HepG2 (cell line): ENCODE measurements at regions not wholly inside any gene's neighbourhood (a gene's known extent, or its start where the extent isn't known, plus 50 kb on each side); places are given as distances from the start of the nearest gene placed in this dataset.

Experiments
- ATAC-seq: fragments of 200-7000 bp; cut with Tn5 transposase; 3 replicates; pipeline ENCODE4 v1.9.1; 2020; ENCODE audit warnings: mild to moderate bottlenecking, moderate library complexity
- BruUV-seq: library from RNA; stranded (reverse); fragments of 400-500 nt; replicated peaks from 2 replicates; lab custom pipeline; 2021; lab: Mats Ljungman, UMichigan
- CTCF ChIA-PET: fragments of 300-600 bp; formaldehyde crosslinking; extraction: SDS; loops from one replicate; lab custom pipeline; 2021; ENCODE audit warnings: low total read pairs, inconsistent platforms, low intra/inter-chr PET ratio; lab: Yijun Ruan, JAX
- POLR2A ChIA-PET: fragments of 350-600 bp; sonication (Branson Sonifier 250); formaldehyde crosslinking; loops from one replicate; lab custom pipeline; 2020; ENCODE audit warnings: antibody characterized with exemption, inconsistent platforms; lab: Yijun Ruan, JAX
- DNase-seq: peaks from one replicate; pipeline ENCODE4 v3.0.0-alpha.2; 2015; ENCODE audit warnings: low spot score
- FAIRE-seq: peaks from 3 replicates; lab custom pipeline; 2011; peaks lifted over from hg19 to GRCh38; lab: Jason Lieb, UNC
- H2AFZ ChIP-seq: one replicate; pipeline ENCODE4 v1.6.1; 2011; ENCODE audit warnings: low read length, inconsistent platforms
- H3K27ac ChIP-seq: fragments of 300-600 bp; 3 replicates; pipeline ENCODE4 v1.8.0; 2011; ENCODE audit warnings: mixed run types, mild to moderate bottlenecking, mixed read lengths, low read length, inconsistent platforms; ENCODE audit not compliant: insufficient read depth; ENCODE audit errors: extremely low read length
- H3K27me3 ChIP-seq, 2 experiments: fragments of 200-600 bp in 1 of 2; 2 replicates in 1 of 2; 3 replicates in 1 of 2; pipeline versions ENCODE4 v1.6.0 to v1.8.0; 2011; ENCODE audit warnings: low read length in 2 of 2, mild to moderate bottlenecking in 2 of 2, moderate library complexity in 2 of 2, inconsistent platforms in 1 of 2; ENCODE audit not compliant: insufficient read depth in 2 of 2, control insufficient read depth in 1 of 2
- H3K36me3 ChIP-seq, 2 experiments: fragments of 200-600 bp in 1 of 2; replicated peaks in 1 of 2; 2 replicates in 1 of 2; 3 replicates in 1 of 2; pipeline versions ENCODE4 v1.5.1 to v1.8.0; 2011; ENCODE audit warnings: low read length in 2 of 2, inconsistent platforms in 1 of 2; ENCODE audit not compliant: insufficient read depth in 2 of 2, control insufficient read depth in 1 of 2
- H3K4me1 ChIP-seq: 2 replicates; pipeline ENCODE4 v1.5.1; 2012; ENCODE audit warnings: low read length, inconsistent platforms; ENCODE audit not compliant: insufficient read depth
- H3K4me2 ChIP-seq: 2 replicates; pipeline ENCODE4 v1.6.0; 2011; ENCODE audit warnings: low read depth, low read length, inconsistent platforms
- H3K4me3 ChIP-seq, 3 experiments: fragments of 200-600 bp in 1 of 3; sonication (generic), shearing (Covaris generic) in 1 of 3; replicated peaks in 1 of 3; 2 replicates each; pipeline ENCODE4 v1.5.1; 2011 to 2016; ENCODE audit warnings: low read length in 3 of 3, inconsistent platforms in 2 of 3, low read depth in 2 of 3, mild to moderate bottlenecking in 2 of 3, control low read depth in 1 of 3, mixed read lengths in 1 of 3; ENCODE audit not compliant: insufficient read depth in 1 of 3
- H3K79me2 ChIP-seq: one replicate; pipeline ENCODE4 v1.6.1; 2011; ENCODE audit warnings: low read length, inconsistent platforms; ENCODE audit not compliant: insufficient read depth
- H3K9ac ChIP-seq: 2 replicates; pipeline ENCODE4 v1.6.0; 2011; ENCODE audit warnings: mild to moderate bottlenecking, low read depth, low read length, inconsistent platforms; ENCODE audit not compliant: insufficient read depth
- H3K9me3 ChIP-seq: 2 replicates; pipeline ENCODE4 v1.5.1; 2012; ENCODE audit warnings: mild to moderate bottlenecking, low read length
- H4K20me1 ChIP-seq: 2 replicates; pipeline ENCODE4 v1.6.0; 2011; ENCODE audit warnings: inconsistent platforms, mild to moderate bottlenecking, low read length, moderate library complexity; ENCODE audit not compliant: insufficient read depth
- CAMTA2 ChIP-seq: sonication (generic); formaldehyde crosslinking; IDR thresholded peaks from 2 replicates; pipeline ENCODE4 v1.4.0; 2020; ENCODE audit warnings: mild to moderate bottlenecking, missing genetic modification reagents, borderline replicate concordance
- DMAP1 ChIP-seq: IDR thresholded peaks from 2 replicates; pipeline ENCODE4 v1.6.1; 2016
- GMEB2 ChIP-seq: IDR thresholded peaks from 2 replicates; pipeline ENCODE4 v1.6.1; 2016; ENCODE audit warnings: missing biosample characterization, missing genetic modification reagents, low read depth
- MAF1 ChIP-seq: sonication (generic); formaldehyde crosslinking; IDR thresholded peaks from 2 replicates; pipeline ENCODE4 v1.5.0; 2020; ENCODE audit warnings: missing genetic modification reagents, borderline replicate concordance
- TBX3 ChIP-seq: fragments of 450-650 bp; IDR thresholded peaks from 2 replicates; pipeline ENCODE4 v1.6.1; 2017; ENCODE audit warnings: antibody characterized with exemption, mild to moderate bottlenecking, inconsistent platforms, borderline replicate concordance
- ZBTB20 ChIP-seq: sonication (generic); formaldehyde crosslinking; IDR thresholded peaks from 2 replicates; pipeline ENCODE4 v1.8.1; 2023; ENCODE audit warnings: missing genetic modification reagents, low read depth, mild to moderate bottlenecking, borderline replicate concordance
- ZNF207 ChIP-seq: fragments of 450-650 bp; IDR thresholded peaks from 2 replicates; pipeline ENCODE4 v1.6.1; 2016; ENCODE audit warnings: antibody characterized with exemption, borderline replicate concordance
- WGBS: methylation state at CpG from one replicate; pipeline ENCODE4 v1.1.6; 2017; ENCODE audit warnings: low lambda C conversion rate; 5-methylcytosine and 5-hydroxymethylcytosine counted together
- in situ Hi-C: cut with HindIII; loops from 2 replicates; pipeline ENCODE4 v1.10.0; 2017; ENCODE audit warnings: low pct_unique_long_range_greater_than_20kb; ENCODE audit not compliant: extremely low pct_ligation_motif_present
- intact Hi-C: fragments of 100-400 bp; cut with micrococcal nuclease; formaldehyde crosslinking; loops from one replicate; pipeline ENCODE4 v1.10.0; 2022; ENCODE audit not compliant: unreplicated experiment
- TF ChIP-seq, protein P1 (sequence below): sonication (generic); formaldehyde crosslinking; IDR thresholded peaks from 2 replicates; pipeline ENCODE4; 2020; ENCODE audit warnings: missing genetic modification reagents, mild to moderate bottlenecking, borderline replicate concordance
- TF ChIP-seq, protein P2 (sequence below): sonication (generic); formaldehyde crosslinking; IDR thresholded peaks from 2 replicates; pipeline ENCODE4 v1.4.0; 2020; ENCODE audit warnings: missing genetic modification reagents, borderline replicate concordance

GRCh38 chr7:115593111-115593510 is 437.5 kb downstream of the TFEC start:
- Histone ChIP-seq H4K20me1 (no peaks in the 10 kb centered on the region), H3K4me3 (no peak overlapping the region), H3K9ac (no peak overlapping the region), H3K36me3 (no peaks in the 10 kb centered on the region), H3K4me1 (no peaks in the 10 kb centered on the region), H3K4me2 (no peak overlapping the region), H3K27me3 (no peaks in the 10 kb centered on the region), H2AFZ (no peak overlapping the region), H3K27ac (no peak overlapping the region), H3K9me3 (peaks cover 8% of the 10 kb centered on the region), H3K79me2 (no peaks in the 10 kb centered on the region)
- intact Hi-C loops = no loop called here
- FAIRE-seq (no peak), ATAC-seq (no peak), DNase-seq (no peak)
- 14% methylated on average over 2 of the region's 2 CpGs for WGBS
- in situ Hi-C loops = no loop called here
- POLR2A ChIA-PET = no interaction called here
- no TSS peak for BruUV-seq
- TF ChIP-seq ZBTB20 (CRISPR knock-in tag) (no peak), TBX3 (no peak), CAMTA2 (CRISPR knock-in tag) (no peak), GMEB2 (CRISPR knock-in tag) (no peak), ZNF207 (no peak)
- CTCF ChIA-PET = no interaction called here

DNA sequence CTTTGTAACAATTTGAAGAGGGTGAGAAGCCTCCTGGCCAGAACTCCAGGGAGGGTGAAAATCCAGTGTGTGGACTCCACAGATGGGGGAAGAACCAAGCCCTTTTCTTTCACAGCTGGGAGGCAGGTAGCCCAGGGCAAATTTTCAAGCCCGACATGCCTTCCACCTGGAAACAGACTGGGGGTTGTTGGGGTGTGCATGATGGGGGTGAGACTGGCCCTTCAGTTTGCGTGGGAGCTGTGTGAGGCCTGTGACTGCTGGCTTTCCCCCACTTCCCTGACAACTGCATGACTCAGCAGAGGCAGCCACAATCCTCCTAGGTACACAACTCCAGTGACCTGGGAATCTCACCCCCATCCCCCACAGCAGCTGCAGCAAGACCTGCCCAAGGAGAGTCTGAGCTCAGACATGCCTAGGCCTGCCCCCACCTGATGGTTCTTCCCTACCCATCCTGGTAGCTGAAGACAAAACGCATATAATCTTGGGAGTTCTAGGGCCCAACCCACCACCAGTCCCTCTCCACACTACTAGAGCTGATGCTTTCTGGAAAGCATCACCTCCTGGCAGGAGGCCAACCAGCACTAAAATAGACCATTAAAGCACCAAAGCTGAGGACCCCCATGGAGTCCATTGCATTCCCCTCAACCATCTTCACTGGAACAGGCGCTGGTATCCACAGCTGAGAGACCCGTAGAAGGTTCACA is 445.4 kb downstream of the TFEC start:
- Histone ChIP-seq H3K27me3 (no peaks in the 10 kb centered on the region), H3K4me1 (no peaks in the 10 kb centered on the region), H3K27ac (no peak overlapping the region), H3K79me2 (no peaks in the 10 kb centered on the region), H3K4me2 (no peak overlapping the region), H3K36me3 (no peaks in the 10 kb centered on the region), H4K20me1 (no peaks in the 10 kb centered on the region), H3K4me3 (no peak overlapping the region), H2AFZ (no peak overlapping the region), H3K9ac (no peak overlapping the region), H3K9me3 (no peaks in the 10 kb centered on the region)
- in situ Hi-C loops (no loop called here), intact Hi-C loops (no loop called here)
- DNase-seq (no peak), FAIRE-seq (no peak), ATAC-seq (no peak)
- CTCF ChIA-PET = no interaction called here
- POLR2A ChIA-PET = no interaction called here
- BruUV-seq = no TSS peak
- TF ChIP-seq DMAP1 (CRISPR knock-in tag) = no peak
- no peak for TF ChIP-seq MAF1
- TF ChIP-seq, protein P1, sequence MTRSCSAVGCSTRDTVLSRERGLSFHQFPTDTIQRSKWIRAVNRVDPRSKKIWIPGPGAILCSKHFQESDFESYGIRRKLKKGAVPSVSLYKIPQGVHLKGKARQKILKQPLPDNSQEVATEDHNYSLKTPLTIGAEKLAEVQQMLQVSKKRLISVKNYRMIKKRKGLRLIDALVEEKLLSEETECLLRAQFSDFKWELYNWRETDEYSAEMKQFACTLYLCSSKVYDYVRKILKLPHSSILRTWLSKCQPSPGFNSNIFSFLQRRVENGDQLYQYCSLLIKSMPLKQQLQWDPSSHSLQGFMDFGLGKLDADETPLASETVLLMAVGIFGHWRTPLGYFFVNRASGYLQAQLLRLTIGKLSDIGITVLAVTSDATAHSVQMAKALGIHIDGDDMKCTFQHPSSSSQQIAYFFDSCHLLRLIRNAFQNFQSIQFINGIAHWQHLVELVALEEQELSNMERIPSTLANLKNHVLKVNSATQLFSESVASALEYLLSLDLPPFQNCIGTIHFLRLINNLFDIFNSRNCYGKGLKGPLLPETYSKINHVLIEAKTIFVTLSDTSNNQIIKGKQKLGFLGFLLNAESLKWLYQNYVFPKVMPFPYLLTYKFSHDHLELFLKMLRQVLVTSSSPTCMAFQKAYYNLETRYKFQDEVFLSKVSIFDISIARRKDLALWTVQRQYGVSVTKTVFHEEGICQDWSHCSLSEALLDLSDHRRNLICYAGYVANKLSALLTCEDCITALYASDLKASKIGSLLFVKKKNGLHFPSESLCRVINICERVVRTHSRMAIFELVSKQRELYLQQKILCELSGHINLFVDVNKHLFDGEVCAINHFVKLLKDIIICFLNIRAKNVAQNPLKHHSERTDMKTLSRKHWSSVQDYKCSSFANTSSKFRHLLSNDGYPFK = no peak
- TF ChIP-seq, protein P2, sequence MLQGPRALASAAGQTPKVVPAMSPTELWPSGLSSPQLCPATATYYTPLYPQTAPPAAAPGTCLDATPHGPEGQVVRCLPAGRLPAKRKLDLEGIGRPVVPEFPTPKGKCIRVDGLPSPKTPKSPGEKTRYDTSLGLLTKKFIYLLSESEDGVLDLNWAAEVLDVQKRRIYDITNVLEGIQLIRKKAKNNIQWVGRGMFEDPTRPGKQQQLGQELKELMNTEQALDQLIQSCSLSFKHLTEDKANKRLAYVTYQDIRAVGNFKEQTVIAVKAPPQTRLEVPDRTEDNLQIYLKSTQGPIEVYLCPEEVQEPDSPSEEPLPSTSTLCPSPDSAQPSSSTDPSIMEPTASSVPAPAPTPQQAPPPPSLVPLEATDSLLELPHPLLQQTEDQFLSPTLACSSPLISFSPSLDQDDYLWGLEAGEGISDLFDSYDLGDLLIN (CRISPR knock-in tag) = no peak
- WGBS = 51% methylated on average over 5 of the region's 5 CpGs
